ENCODE measurements at regions not wholly inside any gene's neighbourhood (a gene's known extent, or its start where the extent isn't known, plus 50 kb on each side); places are given as distances from the start of the nearest gene placed in this dataset.
"Not testable (repeated sequence)": the region's sequence is repeated elsewhere in the genome, so short reads cannot be mapped to it uniquely, and the experiment has no call there.

DNA sequence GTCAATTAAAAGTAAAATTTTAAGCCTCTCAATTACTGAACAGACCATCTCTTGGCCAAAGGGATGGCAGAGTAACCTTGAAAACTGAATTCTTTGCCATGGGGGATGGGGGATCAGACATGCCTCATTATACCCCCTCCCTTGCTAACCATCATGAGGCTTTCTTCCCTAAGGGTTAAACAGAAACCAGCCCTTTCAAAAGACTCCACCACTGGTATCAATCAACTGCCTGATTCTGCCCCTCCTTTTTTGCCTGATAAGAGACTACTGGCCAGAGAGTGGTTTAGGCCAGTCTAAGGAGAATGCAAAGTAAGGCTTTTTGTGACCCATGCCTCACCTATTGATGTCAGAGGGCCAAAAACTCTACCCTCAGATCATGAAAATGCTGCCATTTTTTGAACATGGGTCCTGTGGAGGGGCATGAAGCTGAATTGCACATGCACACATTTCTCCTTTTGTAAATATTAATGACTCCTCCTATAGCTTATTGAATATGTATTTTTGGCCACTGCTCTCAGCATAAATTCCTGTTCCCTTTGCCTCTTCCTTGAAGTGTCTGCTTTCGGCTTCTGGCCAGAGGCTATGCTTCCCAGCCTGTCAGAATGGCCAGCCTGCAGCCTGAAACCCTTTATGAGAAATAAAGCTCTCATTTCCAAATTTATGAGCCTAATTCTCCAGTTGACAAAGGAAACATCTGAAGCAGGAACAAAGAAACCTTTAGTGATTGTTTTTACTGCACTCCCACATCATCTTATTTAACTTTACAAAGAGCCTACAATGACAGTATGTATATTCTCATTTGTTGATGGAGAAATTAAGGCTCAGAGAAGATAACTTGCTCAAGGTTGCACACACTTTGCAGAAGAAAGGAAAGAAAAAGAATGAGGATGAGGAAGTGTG lies 270.7 kb upstream of the CELF4 start:
- Histone ChIP-seq H3K9ac (ENCODE audit: low read length) (no peak overlapping the region), H3K79me2 (ENCODE audit: low read length) (no peaks in the 10 kb centered on the region), H3K4me1 (ENCODE audit: low read length) (no peaks in the 10 kb centered on the region), H3K9me3 (ENCODE audit: low read length) (peaks cover 2% of the 10 kb centered on the region; the same call in 1 of the 2 replicates), H3K4me3 (ENCODE audit: low read length) (no peak overlapping the region), H3K27ac (ENCODE audit: low read length) (no peak overlapping the region), H3K36me3 (ENCODE audit: insufficient read depth, low read length) (no peaks in the 10 kb centered on the region), H3K27me3 (ENCODE audit: low read length) (no peaks in the 10 kb centered on the region), H4K20me1 (ENCODE audit: insufficient read depth, low read depth, low read length) (no peaks in the 10 kb centered on the region), H3K4me2 (ENCODE audit: low read depth, low read length, poor library complexity, severe bottlenecking) (no peak overlapping the region), H2AFZ (ENCODE audit: low read length) (no peak overlapping the region), H3K9me2 (replicated peaks; ENCODE audit: insufficient read depth, low read length) (no peaks in the 10 kb centered on the region)
- DNase-seq, result no peak

DNA sequence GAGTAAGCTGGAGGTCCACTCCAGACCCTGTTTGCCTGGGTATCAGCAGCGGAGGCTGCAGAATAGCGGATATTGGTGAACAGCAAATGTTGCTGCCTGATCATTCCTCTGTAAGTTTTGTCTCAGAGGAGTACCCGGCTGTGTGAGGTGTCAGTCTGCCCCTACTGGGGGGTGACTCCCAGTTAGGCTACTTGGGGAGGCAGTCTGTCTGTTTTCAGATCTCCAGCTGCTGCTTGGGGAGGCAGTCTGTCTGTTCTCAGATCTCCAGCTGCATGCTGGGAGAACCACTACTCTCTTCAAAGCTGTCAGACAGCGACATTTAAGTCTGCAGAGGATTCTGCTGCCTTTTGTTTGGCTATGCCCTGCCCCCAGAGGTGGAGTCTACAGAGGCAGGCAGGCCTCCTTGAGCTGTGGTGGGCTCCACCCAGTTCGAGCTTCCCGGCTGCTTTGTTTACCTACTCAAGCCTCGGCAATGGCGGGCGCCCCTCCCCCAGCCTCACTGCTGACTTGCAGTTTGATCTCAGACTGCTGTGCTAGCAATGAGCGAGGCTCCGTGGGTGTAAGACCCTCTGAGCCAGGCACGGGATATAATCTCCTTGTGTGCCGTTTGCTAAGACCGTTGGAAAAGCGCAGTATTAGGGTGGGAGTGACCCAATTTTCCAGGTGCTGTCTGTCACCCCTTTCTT lies 266.6 kb upstream of the CELF4 start:
- H3K4me3 ChIP-seq (ENCODE audit: low read length); H3K4me1 ChIP-seq (ENCODE audit: low read length); H3K9me2 ChIP-seq (replicated peaks; ENCODE audit: insufficient read depth, low read length); H3K9me3 ChIP-seq (ENCODE audit: low read length); H3K79me2 ChIP-seq (ENCODE audit: low read length); DNase-seq; H4K20me1 ChIP-seq (ENCODE audit: insufficient read depth, low read depth, low read length); H2AFZ ChIP-seq (ENCODE audit: low read length); H3K27ac ChIP-seq (ENCODE audit: low read length); H3K4me2 ChIP-seq (ENCODE audit: low read depth, low read length, poor library complexity, severe bottlenecking); H3K36me3 ChIP-seq (ENCODE audit: insufficient read depth, low read length); H3K9ac ChIP-seq (ENCODE audit: low read length); H3K27me3 ChIP-seq (ENCODE audit: low read length): not testable (repeated sequence)

DNA sequence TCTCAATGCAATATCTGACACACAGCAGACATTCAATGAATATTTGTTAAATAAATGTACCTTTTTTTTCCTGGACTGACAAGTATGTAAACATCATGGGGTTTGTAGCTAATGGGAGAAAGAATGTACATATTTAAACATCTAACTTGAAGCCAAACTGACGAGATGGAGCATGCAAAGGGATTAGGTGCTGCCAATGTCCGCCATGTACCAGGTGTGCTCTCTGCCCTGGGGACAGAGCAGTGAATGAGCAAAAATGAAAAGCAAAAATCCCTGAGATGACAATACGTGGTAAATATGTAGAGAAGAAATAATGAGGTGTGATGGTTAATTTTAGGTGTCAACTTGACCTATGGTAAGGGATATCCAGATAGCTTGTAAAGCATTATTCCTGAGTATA lies 247.4 kb upstream of the CELF4 start:
- no peaks in the 10 kb centered on the region for H3K27me3 ChIP-seq (ENCODE audit: low read length)
- no peaks in the 10 kb centered on the region for H4K20me1 ChIP-seq (ENCODE audit: insufficient read depth, low read depth, low read length)
- peaks cover 30% of the 10 kb centered on the region for H3K9me3 ChIP-seq (ENCODE audit: low read length)
- DNase-seq, result no peak
- H3K79me2 ChIP-seq (ENCODE audit: low read length), result no peaks in the 10 kb centered on the region
- no peak overlapping the region for H3K27ac ChIP-seq (ENCODE audit: low read length)
- H3K9ac ChIP-seq (ENCODE audit: low read length), result no peak overlapping the region
- no peaks in the 10 kb centered on the region for H3K4me1 ChIP-seq (ENCODE audit: low read length)
- H3K9me2 ChIP-seq (replicated peaks; ENCODE audit: insufficient read depth, low read length), result no peaks in the 10 kb centered on the region
- no peak overlapping the region for H3K4me2 ChIP-seq (ENCODE audit: low read depth, low read length, poor library complexity, severe bottlenecking)
- no peak overlapping the region for H2AFZ ChIP-seq (ENCODE audit: low read length)
- no peaks in the 10 kb centered on the region for H3K36me3 ChIP-seq (ENCODE audit: insufficient read depth, low read length)
- H3K4me3 ChIP-seq (ENCODE audit: low read length), result no peak overlapping the region

DNA sequence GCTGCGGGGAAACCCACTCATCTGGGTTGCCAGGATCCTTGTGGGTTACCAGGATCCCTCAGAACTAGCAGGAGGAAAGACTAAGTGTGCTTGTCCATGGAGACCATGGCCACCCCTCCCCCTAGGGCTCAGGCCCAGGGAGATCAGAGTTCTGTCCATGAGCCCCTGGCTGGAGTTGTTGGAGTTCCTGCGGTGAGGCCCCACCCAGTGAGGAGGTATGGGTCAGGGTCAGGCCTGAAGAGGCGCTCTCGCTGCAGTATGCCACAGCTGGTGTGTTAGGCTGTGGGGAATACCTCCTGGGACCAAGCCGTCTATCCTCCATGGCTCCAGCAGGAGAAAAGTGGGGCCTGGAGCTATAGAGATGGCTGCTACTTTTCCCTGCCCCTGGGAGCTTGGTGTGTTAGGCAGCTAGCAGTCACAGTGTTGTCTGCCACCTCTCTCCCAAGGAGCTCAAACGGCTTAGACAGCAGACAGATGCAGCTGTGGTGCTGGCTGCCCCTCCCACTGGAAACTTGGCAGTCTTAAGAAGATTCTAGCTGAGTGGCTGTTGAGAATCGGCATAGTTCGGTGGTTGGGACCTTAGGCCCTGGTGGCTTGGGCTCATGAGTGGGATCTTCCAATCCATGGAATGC lies 240.3 kb upstream of the CELF4 start:
- Histone ChIP-seq H3K27ac (ENCODE audit: low read length) (no peak overlapping the region), H3K4me1 (ENCODE audit: low read length) (no peaks in the 10 kb centered on the region), H3K79me2 (ENCODE audit: low read length) (no peaks in the 10 kb centered on the region), H3K9ac (ENCODE audit: low read length) (no peak overlapping the region), H3K4me3 (ENCODE audit: low read length) (no peak overlapping the region), H3K36me3 (ENCODE audit: insufficient read depth, low read length) (no peaks in the 10 kb centered on the region), H3K4me2 (ENCODE audit: low read depth, low read length, poor library complexity, severe bottlenecking) (no peak overlapping the region), H4K20me1 (ENCODE audit: insufficient read depth, low read depth, low read length) (no peaks in the 10 kb centered on the region), H2AFZ (ENCODE audit: low read length) (no peak overlapping the region), H3K27me3 (ENCODE audit: low read length) (no peaks in the 10 kb centered on the region), H3K9me3 (ENCODE audit: low read length) (peaks cover 20% of the 10 kb centered on the region; the same call in 1 of the 2 replicates), H3K9me2 (replicated peaks; ENCODE audit: insufficient read depth, low read length) (no peaks in the 10 kb centered on the region)
- DNase-seq, result no peak

DNA sequence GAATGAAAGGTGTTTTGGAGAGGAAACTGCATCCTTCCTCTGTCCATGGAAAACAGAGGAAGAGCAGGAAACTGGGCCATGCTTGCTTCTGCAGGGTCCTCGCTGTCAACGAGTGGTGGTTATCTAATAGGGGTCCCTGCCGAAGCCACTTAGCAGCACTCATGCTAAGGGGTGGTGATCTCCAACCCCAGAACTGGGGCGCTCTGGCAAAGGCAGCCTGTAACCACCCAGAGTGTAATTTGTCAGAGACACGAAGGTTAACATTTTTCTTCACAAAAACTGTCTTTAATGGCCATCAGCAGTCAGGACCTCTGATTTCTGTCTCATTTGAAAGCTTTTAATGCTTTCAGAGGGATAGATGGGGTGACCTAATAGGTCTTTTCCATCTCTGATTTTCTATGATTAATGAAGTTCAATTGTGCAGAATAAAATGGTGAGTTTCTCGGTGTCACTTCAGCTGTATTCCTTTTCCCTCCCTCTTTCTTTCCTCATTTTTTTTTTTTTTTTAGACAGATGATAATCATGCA lies 231.3 kb upstream of the CELF4 start:
- DNase-seq, result no peak
- Histone ChIP-seq H3K9me3 (ENCODE audit: low read length) (peaks cover 18% of the 10 kb centered on the region), H4K20me1 (ENCODE audit: insufficient read depth, low read depth, low read length) (no peaks in the 10 kb centered on the region), H3K9me2 (replicated peaks; ENCODE audit: insufficient read depth, low read length) (no peaks in the 10 kb centered on the region), H3K79me2 (ENCODE audit: low read length) (no peaks in the 10 kb centered on the region), H3K4me1 (ENCODE audit: low read length) (no peaks in the 10 kb centered on the region), H3K27ac (ENCODE audit: low read length) (no peak overlapping the region), H3K9ac (ENCODE audit: low read length) (no peak overlapping the region), H2AFZ (ENCODE audit: low read length) (no peak overlapping the region), H3K27me3 (ENCODE audit: low read length) (no peaks in the 10 kb centered on the region), H3K4me3 (ENCODE audit: low read length) (no peak overlapping the region), H3K36me3 (ENCODE audit: insufficient read depth, low read length) (no peaks in the 10 kb centered on the region), H3K4me2 (ENCODE audit: low read depth, low read length, poor library complexity, severe bottlenecking) (no peak overlapping the region)

DNA sequence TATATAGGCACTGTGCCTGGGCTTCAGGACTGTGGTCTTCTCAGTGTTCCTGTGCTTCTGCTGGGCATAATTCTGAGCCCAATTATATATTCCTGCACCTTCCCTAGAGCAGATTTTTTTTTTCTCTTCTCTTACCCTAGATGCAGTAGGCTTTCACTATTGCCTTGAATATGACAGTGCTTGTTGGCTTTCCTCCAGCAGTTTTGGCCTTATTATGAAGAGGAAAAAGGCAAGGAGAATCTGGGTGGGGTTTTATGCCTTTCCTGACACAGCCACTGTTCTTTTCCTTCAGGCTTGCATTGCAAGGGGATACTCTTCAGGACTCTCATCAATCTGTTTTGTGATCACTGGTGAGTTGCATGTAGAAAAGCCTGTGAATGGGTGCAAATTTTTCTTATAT lies 221.9 kb upstream of the CELF4 start:
- H3K36me3 ChIP-seq (ENCODE audit: insufficient read depth, low read length), result no peaks in the 10 kb centered on the region
- H3K79me2 ChIP-seq (ENCODE audit: low read length), result no peaks in the 10 kb centered on the region
- no peak overlapping the region for H2AFZ ChIP-seq (ENCODE audit: low read length)
- H3K4me1 ChIP-seq (ENCODE audit: low read length), result no peaks in the 10 kb centered on the region
- no peaks in the 10 kb centered on the region for H3K9me2 ChIP-seq (replicated peaks; ENCODE audit: insufficient read depth, low read length)
- H3K9ac ChIP-seq (ENCODE audit: low read length), result no peak overlapping the region
- H4K20me1 ChIP-seq (ENCODE audit: insufficient read depth, low read depth, low read length), result no peaks in the 10 kb centered on the region
- H3K27me3 ChIP-seq (ENCODE audit: low read length), result no peaks in the 10 kb centered on the region
- DNase-seq, result no peak
- no peak overlapping the region for H3K27ac ChIP-seq (ENCODE audit: low read length)
- H3K4me2 ChIP-seq (ENCODE audit: low read depth, low read length, poor library complexity, severe bottlenecking), result no peak overlapping the region
- H3K4me3 ChIP-seq (ENCODE audit: low read length), result no peak overlapping the region
- H3K9me3 ChIP-seq (ENCODE audit: low read length), result peaks cover 11% of the 10 kb centered on the region

DNA sequence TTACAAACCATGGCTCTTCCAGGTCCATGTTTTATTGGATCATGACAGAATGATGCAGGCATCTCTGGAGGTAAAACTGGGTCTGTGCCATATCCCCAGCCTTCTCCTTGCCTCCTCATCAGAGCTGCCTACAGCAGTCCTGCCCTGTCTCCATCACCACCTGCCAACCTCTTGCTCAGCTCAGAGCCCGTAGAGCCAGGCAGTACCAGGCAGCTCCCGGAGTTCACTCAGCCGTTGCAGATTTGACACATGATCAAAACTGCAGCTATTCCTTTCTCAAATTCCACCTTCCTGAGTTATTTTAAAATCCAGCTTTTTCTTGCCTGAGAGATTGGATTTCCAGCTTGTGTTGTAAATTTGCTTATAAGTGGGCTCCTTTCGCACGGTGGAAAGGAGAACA lies 218.2 kb upstream of the CELF4 start:
- H3K4me2 ChIP-seq (ENCODE audit: low read depth, low read length, poor library complexity, severe bottlenecking), result no peak overlapping the region
- H3K9ac ChIP-seq (ENCODE audit: low read length), result no peak overlapping the region
- no peak overlapping the region for H3K4me3 ChIP-seq (ENCODE audit: low read length)
- H3K27me3 ChIP-seq (ENCODE audit: low read length), result no peaks in the 10 kb centered on the region
- DNase-seq, result no peak
- H3K27ac ChIP-seq (ENCODE audit: low read length), result no peak overlapping the region
- no peaks in the 10 kb centered on the region for H3K36me3 ChIP-seq (ENCODE audit: insufficient read depth, low read length)
- no peaks in the 10 kb centered on the region for H4K20me1 ChIP-seq (ENCODE audit: insufficient read depth, low read depth, low read length)
- H3K9me3 ChIP-seq (ENCODE audit: low read length), result peaks cover 11% of the 10 kb centered on the region
- H3K79me2 ChIP-seq (ENCODE audit: low read length), result no peaks in the 10 kb centered on the region
- H3K9me2 ChIP-seq (replicated peaks; ENCODE audit: insufficient read depth, low read length), result no peaks in the 10 kb centered on the region
- no peaks in the 10 kb centered on the region for H3K4me1 ChIP-seq (ENCODE audit: low read length)
- no peak overlapping the region for H2AFZ ChIP-seq (ENCODE audit: low read length)

DNA sequence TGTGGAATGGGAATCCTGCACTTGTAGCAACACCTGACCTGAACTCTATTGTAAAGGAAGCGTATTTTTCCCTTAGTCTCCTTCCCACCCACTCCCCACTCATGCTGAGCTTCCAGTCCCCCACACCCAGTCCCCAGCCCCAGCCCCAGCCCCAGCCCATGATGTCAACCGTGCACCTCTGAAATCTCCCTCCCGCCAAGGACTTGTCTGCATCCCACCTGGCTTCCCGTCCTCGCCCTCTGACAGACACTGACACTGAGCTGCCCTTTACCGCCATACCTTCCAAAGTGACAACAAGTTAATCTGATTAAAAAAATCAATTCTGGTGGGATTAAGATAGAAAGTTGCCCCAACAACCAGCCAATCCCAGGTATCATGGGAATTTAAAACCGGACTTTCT lies 213.6 kb upstream of the CELF4 start:
- Histone ChIP-seq H3K4me2 (ENCODE audit: low read depth, low read length, poor library complexity, severe bottlenecking) (no peak overlapping the region), H3K27me3 (ENCODE audit: low read length) (no peaks in the 10 kb centered on the region), H3K4me1 (ENCODE audit: low read length) (no peaks in the 10 kb centered on the region), H3K79me2 (ENCODE audit: low read length) (no peaks in the 10 kb centered on the region), H3K4me3 (ENCODE audit: low read length) (no peak overlapping the region), H3K9me3 (ENCODE audit: low read length) (peaks cover 5% of the 10 kb centered on the region), H4K20me1 (ENCODE audit: insufficient read depth, low read depth, low read length) (no peaks in the 10 kb centered on the region), H3K9ac (ENCODE audit: low read length) (no peak overlapping the region), H3K27ac (ENCODE audit: low read length) (no peak overlapping the region), H2AFZ (ENCODE audit: low read length) (no peak overlapping the region), H3K36me3 (ENCODE audit: insufficient read depth, low read length) (no peaks in the 10 kb centered on the region), H3K9me2 (replicated peaks; ENCODE audit: insufficient read depth, low read length) (no peaks in the 10 kb centered on the region)
- no peak for DNase-seq

Measured in Karpas-422 (cell line).